ENCODE measurements at regions not wholly inside any gene's neighbourhood (a gene's known extent, or its start where the extent isn't known, plus 50 kb on each side); places are given as distances from the start of the nearest gene placed in this dataset.

- Histone ChIP-seq H3K4me3 (no peak overlapping the region), H4K20me1 (no peaks in the 10 kb centered on the region), H3K36me3 (no peaks in the 10 kb centered on the region), H3K27me3 (no peaks in the 10 kb centered on the region), H3K27ac (no peak overlapping the region), H3K4me2 (no peak overlapping the region), H3K9me3 (peaks cover 6% of the 10 kb centered on the region; the same call in 1 of the 2 replicates), H3K4me1 (no peaks in the 10 kb centered on the region), H3K9ac (no peak overlapping the region)
- TF ChIP-seq Cebpa-rat (IDR thresholded peaks at IDR 0.05): no peak
These were observed 124.8 kb upstream of the PTCH1 start for GRCh38 chr9:95641586-95641985.

- Histone ChIP-seq H4K20me1 (no peaks in the 10 kb centered on the region), H3K9me3 (peaks cover 6% of the 10 kb centered on the region; the same call in 1 of the 2 replicates), H3K4me2 (no peak overlapping the region), H3K4me1 (no peaks in the 10 kb centered on the region), H3K27me3 (no peaks in the 10 kb centered on the region), H3K36me3 (no peaks in the 10 kb centered on the region), H3K9ac (no peak overlapping the region), H3K4me3 (no peak overlapping the region), H3K27ac (no peak overlapping the region)
- TF ChIP-seq Cebpa-rat (IDR thresholded peaks at IDR 0.05): no peak
These were observed 123.6 kb upstream of the PTCH1 start for GRCh38 chr9:95640336-95640735.

GRCh38 chr9:95635986-95636671 lies 119.4 kb upstream of the PTCH1 start:
- Histone ChIP-seq H3K4me2 (no peak overlapping the region), H3K4me1 (no peaks in the 10 kb centered on the region), H3K4me3 (no peak overlapping the region), H3K9me3 (peaks cover 6% of the 10 kb centered on the region; the same call in 1 of the 2 replicates), H3K27me3 (no peaks in the 10 kb centered on the region), H3K9ac (no peak overlapping the region), H4K20me1 (no peaks in the 10 kb centered on the region), H3K36me3 (no peaks in the 10 kb centered on the region), H3K27ac (no peak overlapping the region)
- no peak for TF ChIP-seq Cebpa-rat (IDR thresholded peaks at IDR 0.05)

GRCh38 chr9:95634536-95634935 lies 117.8 kb upstream of the PTCH1 start:
- Histone ChIP-seq H3K36me3 (no peaks in the 10 kb centered on the region), H3K9ac (no peak overlapping the region), H3K27ac (no peak overlapping the region), H3K4me2 (no peak overlapping the region), H3K4me3 (no peak overlapping the region), H3K27me3 (no peaks in the 10 kb centered on the region), H3K9me3 (peaks cover 6% of the 10 kb centered on the region; the same call in 1 of the 2 replicates), H3K4me1 (no peaks in the 10 kb centered on the region), H4K20me1 (no peaks in the 10 kb centered on the region)
- no peak for TF ChIP-seq Cebpa-rat (IDR thresholded peaks at IDR 0.05)

- Histone ChIP-seq H3K27me3 (no peaks in the 10 kb centered on the region), H3K4me2 (no peak overlapping the region), H3K9me3 (peaks cover 6% of the 10 kb centered on the region; the same call in 1 of the 2 replicates), H3K36me3 (no peaks in the 10 kb centered on the region), H3K27ac (no peak overlapping the region), H3K9ac (no peak overlapping the region), H4K20me1 (no peaks in the 10 kb centered on the region), H3K4me3 (no peak overlapping the region), H3K4me1 (no peaks in the 10 kb centered on the region)
- no peak for TF ChIP-seq Cebpa-rat (IDR thresholded peaks at IDR 0.05)
These were observed 117.3 kb upstream of the PTCH1 start for GRCh38 chr9:95634114-95634513.

- H3K36me3 ChIP-seq: no peaks in the 10 kb centered on the region
- H3K4me2 ChIP-seq: no peak overlapping the region
- no peak overlapping the region for H3K4me3 ChIP-seq
- no peak overlapping the region for H3K9ac ChIP-seq
- H4K20me1 ChIP-seq: no peaks in the 10 kb centered on the region
- peaks cover 18% of the 10 kb centered on the region for H3K9me3 ChIP-seq
- no peak overlapping the region for H3K27ac ChIP-seq
- H3K4me1 ChIP-seq: peaks cover 15% of the 10 kb centered on the region
- H3K27me3 ChIP-seq: no peaks in the 10 kb centered on the region
- no peak for TF ChIP-seq Cebpa-rat (IDR thresholded peaks at IDR 0.05)
These were observed 112.8 kb upstream of the PTCH1 start for GRCh38 chr9:95629585-95629984.

- TF ChIP-seq Cebpa-rat (IDR thresholded peaks at IDR 0.05): no peak
- no peak overlapping the region for H3K4me2 ChIP-seq
These were observed 111.0 kb upstream of the PTCH1 start for GRCh38 chr9:95627802-95628201.

GRCh38 chr9:95626885-95627558 lies 110.3 kb upstream of the PTCH1 start:
- Histone ChIP-seq H3K9me3 (peaks cover 25% of the 10 kb centered on the region), H3K4me3 (no peak overlapping the region; the same call in 1 of the 2 replicates), H4K20me1 (no peaks in the 10 kb centered on the region)

More at GRCh38 chr9:95627802-95628201, 111.0 kb upstream of the PTCH1 start:
- Histone ChIP-seq H3K9ac (no peak overlapping the region), H3K27ac (no peak overlapping the region), H3K9me3 (peaks cover 18% of the 10 kb centered on the region), H3K27me3 (no peaks in the 10 kb centered on the region), H3K4me3 (no peak overlapping the region), H3K4me1 (peaks cover 15% of the 10 kb centered on the region), H3K36me3 (no peaks in the 10 kb centered on the region), H4K20me1 (no peaks in the 10 kb centered on the region)

GRCh38 chr9:95626341-95626740 lies 109.6 kb upstream of the PTCH1 start:
- H3K36me3 ChIP-seq: no peaks in the 10 kb centered on the region
- H3K27me3 ChIP-seq: no peaks in the 10 kb centered on the region
- no peak overlapping the region for H3K4me3 ChIP-seq
- TF ChIP-seq Cebpa-rat (IDR thresholded peaks at IDR 0.05): no peak
- H3K4me1 ChIP-seq: peaks cover 15% of the 10 kb centered on the region
- H4K20me1 ChIP-seq: no peaks in the 10 kb centered on the region
- peaks cover 29% of the 10 kb centered on the region for H3K9me3 ChIP-seq
- H3K9ac ChIP-seq: no peak overlapping the region
- H3K27ac ChIP-seq: no peak overlapping the region
- peak overlapping the region; percentile 40; the same call in 1 of the 2 replicates for H3K4me2 ChIP-seq

More at GRCh38 chr9:95626885-95627558, 110.3 kb upstream of the PTCH1 start:
- Histone ChIP-seq H3K27ac (no peak overlapping the region), H3K27me3 (no peaks in the 10 kb centered on the region), H3K36me3 (no peaks in the 10 kb centered on the region), H3K4me1 (peaks cover 15% of the 10 kb centered on the region), H3K9ac (no peak overlapping the region), H3K4me2 (peak overlapping the region; percentile 40; the same call in 1 of the 2 replicates)
- no peak for TF ChIP-seq Cebpa-rat (IDR thresholded peaks at IDR 0.05)

- peaks cover 23% of the 10 kb centered on the region for H3K4me1 ChIP-seq
- H3K4me3 ChIP-seq: no peak overlapping the region
- H3K9me3 ChIP-seq: peaks cover 29% of the 10 kb centered on the region
- no peak for TF ChIP-seq Cebpa-rat (IDR thresholded peaks at IDR 0.05)
- no peaks in the 10 kb centered on the region for H3K27me3 ChIP-seq
- no peak overlapping the region for H3K4me2 ChIP-seq
- no peaks in the 10 kb centered on the region for H3K36me3 ChIP-seq
- H4K20me1 ChIP-seq: no peaks in the 10 kb centered on the region
- H3K9ac ChIP-seq: no peak overlapping the region
- H3K27ac ChIP-seq: no peak overlapping the region
These were observed 106.9 kb upstream of the PTCH1 start for GRCh38 chr9:95623640-95624039.
